ENCODE measurements at regions not wholly inside any gene's neighbourhood (a gene's known extent, or its start where the extent isn't known, plus 50 kb on each side); places are given as distances from the start of the nearest gene placed in this dataset.

DNA sequence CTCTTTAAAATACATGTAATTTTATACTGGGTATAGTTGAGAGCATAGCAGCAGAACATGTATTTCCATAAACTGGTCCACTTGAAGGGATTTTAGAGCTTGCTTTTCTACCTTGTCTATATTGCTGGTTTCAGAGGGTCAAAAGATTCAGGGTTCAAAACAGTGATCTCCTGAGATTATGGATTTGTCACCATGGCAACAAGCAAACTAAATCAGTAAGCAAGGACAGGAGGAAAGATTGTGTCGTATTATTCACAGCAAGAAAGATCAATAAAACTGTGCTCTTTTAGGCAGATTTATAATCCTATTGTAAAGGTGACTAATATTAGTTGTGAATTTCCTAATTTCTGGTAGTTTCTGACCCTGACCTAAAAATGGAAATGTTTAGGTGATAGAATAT, 496.4 kb downstream of the LMO7 start:
- Histone ChIP-seq H2AFZ (ENCODE audit: low read length) (no peak overlapping the region), H3K9me3 (ENCODE audit: control insufficient read depth, insufficient read depth, low read depth, low read length) (no peaks in the 10 kb centered on the region), H3K27ac (ENCODE audit: insufficient read depth, low read length) (no peak overlapping the region), H3K9ac (ENCODE audit: insufficient read depth, low read length) (no peak overlapping the region), H3K4me1 (ENCODE audit: control insufficient read depth, extremely low read depth, insufficient read depth, low read length) (no peaks in the 10 kb centered on the region), H3K27me3 (ENCODE audit: control insufficient read depth, insufficient read depth, low read length) (no peaks in the 10 kb centered on the region), H3K79me2 (ENCODE audit: control insufficient read depth, insufficient read depth, low read length) (no peaks in the 10 kb centered on the region), H3K4me3 (replicated peaks in 1 of 4; ENCODE audit: control extremely low read depth in 1 of 4, insufficient read depth in 1 of 4, low read depth in 3 of 4, low read length in 4 of 4) (no peak overlapping the region), H4K20me1 (ENCODE audit: control insufficient read depth, extremely low read depth, insufficient read depth, low read length) (no peaks in the 10 kb centered on the region), H3K36me3 (ENCODE audit: control insufficient read depth, insufficient read depth, low read length) (no peaks in the 10 kb centered on the region), H3K4me2 (ENCODE audit: extremely low read depth, insufficient read depth, low read length) (no peak overlapping the region)
- no peak for TF ChIP-seq EZH2 (IDR thresholded peaks at IDR 0.05; ENCODE audit: low read length, missing control alignments)
- TF ChIP-seq, protein P1, sequence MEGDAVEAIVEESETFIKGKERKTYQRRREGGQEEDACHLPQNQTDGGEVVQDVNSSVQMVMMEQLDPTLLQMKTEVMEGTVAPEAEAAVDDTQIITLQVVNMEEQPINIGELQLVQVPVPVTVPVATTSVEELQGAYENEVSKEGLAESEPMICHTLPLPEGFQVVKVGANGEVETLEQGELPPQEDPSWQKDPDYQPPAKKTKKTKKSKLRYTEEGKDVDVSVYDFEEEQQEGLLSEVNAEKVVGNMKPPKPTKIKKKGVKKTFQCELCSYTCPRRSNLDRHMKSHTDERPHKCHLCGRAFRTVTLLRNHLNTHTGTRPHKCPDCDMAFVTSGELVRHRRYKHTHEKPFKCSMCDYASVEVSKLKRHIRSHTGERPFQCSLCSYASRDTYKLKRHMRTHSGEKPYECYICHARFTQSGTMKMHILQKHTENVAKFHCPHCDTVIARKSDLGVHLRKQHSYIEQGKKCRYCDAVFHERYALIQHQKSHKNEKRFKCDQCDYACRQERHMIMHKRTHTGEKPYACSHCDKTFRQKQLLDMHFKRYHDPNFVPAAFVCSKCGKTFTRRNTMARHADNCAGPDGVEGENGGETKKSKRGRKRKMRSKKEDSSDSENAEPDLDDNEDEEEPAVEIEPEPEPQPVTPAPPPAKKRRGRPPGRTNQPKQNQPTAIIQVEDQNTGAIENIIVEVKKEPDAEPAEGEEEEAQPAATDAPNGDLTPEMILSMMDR (conservative IDR thresholded peaks at IDR 0.05 in 1 of 2, IDR thresholded peaks at IDR 0.05 in 1 of 2; ENCODE audit: low read depth in 1 of 2, low read length in 2 of 2) = no peak
- DNase-seq (ENCODE audit: low read depth in 2 of 2) = no peak

DNA sequence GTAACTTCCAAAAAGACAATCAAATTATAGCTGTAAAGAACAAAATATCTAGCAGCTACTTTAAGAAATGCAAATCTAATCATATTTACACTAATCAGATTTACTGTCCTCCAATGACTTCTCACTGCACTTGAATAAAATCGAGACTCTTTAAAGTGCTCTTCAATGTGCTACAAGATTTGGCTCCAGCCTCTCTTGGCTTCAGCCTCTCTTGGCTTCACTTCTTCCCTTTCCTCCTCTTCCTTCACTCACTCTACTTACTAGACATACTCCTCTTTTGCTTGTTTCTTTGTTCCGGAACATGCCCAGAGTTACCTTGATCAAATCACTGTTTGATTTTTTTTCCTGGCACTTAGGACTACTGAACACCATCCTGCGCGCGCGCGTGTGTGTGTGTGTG, 495.4 kb downstream of the LMO7 start:
- no peak overlapping the region for H3K27ac ChIP-seq (ENCODE audit: insufficient read depth, low read length)
- no peaks in the 10 kb centered on the region for H3K79me2 ChIP-seq (ENCODE audit: control insufficient read depth, insufficient read depth, low read length)
- no peak for DNase-seq (ENCODE audit: low read depth in 2 of 2)
- no peaks in the 10 kb centered on the region for H3K27me3 ChIP-seq (ENCODE audit: control insufficient read depth, insufficient read depth, low read length)
- no peak overlapping the region for H3K9ac ChIP-seq (ENCODE audit: insufficient read depth, low read length)
- no peak overlapping the region for H2AFZ ChIP-seq (ENCODE audit: low read length)
- TF ChIP-seq EZH2 (IDR thresholded peaks at IDR 0.05; ENCODE audit: low read length, missing control alignments) = no peak
- TF ChIP-seq, protein P1 (conservative IDR thresholded peaks at IDR 0.05 in 1 of 2, IDR thresholded peaks at IDR 0.05 in 1 of 2; ENCODE audit: low read depth in 1 of 2, low read length in 2 of 2) = no peak
- H3K4me3 ChIP-seq (replicated peaks in 1 of 4; ENCODE audit: control extremely low read depth in 1 of 4, insufficient read depth in 1 of 4, low read depth in 3 of 4, low read length in 4 of 4) = no peak overlapping the region
- no peaks in the 10 kb centered on the region for H3K36me3 ChIP-seq (ENCODE audit: control insufficient read depth, insufficient read depth, low read length)
- H3K9me3 ChIP-seq (ENCODE audit: control insufficient read depth, insufficient read depth, low read depth, low read length) = no peaks in the 10 kb centered on the region
- H4K20me1 ChIP-seq (ENCODE audit: control insufficient read depth, extremely low read depth, insufficient read depth, low read length) = no peaks in the 10 kb centered on the region
- H3K4me2 ChIP-seq (ENCODE audit: extremely low read depth, insufficient read depth, low read length) = no peak overlapping the region
- no peaks in the 10 kb centered on the region for H3K4me1 ChIP-seq (ENCODE audit: control insufficient read depth, extremely low read depth, insufficient read depth, low read length)

DNA sequence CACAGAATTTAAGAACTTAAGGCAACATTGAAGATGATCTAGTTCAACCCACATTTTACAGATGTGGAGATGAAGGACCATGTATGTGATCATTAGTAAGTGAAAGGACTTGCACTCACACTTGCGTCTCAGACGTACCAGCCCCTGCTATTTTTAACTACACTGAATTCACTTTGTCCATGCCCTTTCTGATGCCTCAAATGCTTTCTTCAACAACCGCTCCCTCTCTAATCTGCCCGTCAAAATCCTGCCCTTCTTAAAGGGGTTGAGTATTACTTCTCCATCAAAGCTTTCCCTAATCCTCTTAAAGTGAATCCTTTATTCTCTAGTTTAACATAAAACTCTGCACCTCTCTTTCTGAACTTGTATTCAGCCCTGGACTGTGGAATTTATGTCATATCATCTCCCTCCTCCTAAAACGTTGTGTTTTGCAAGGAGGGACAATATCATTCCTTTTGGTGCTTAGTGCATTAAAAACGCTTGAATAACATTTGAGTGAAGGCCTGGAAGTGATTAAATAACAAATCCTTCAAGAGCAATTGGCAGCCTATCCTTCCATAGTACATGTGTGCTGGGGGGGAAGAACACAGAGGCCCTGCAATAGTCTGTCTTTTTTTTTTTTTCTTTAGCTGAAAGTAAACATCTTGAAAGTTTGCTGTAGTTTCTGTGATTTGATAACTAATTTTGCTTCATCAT, 493.3 kb downstream of the LMO7 start:
- no peak for DNase-seq (ENCODE audit: low read depth in 2 of 2)
- Histone ChIP-seq H3K4me3 (replicated peaks in 1 of 4; ENCODE audit: control extremely low read depth in 1 of 4, insufficient read depth in 1 of 4, low read depth in 3 of 4, low read length in 4 of 4) (no peak overlapping the region), H3K79me2 (ENCODE audit: control insufficient read depth, insufficient read depth, low read length) (no peaks in the 10 kb centered on the region), H3K4me1 (ENCODE audit: control insufficient read depth, extremely low read depth, insufficient read depth, low read length) (no peaks in the 10 kb centered on the region), H3K27me3 (ENCODE audit: control insufficient read depth, insufficient read depth, low read length) (no peaks in the 10 kb centered on the region), H4K20me1 (ENCODE audit: control insufficient read depth, extremely low read depth, insufficient read depth, low read length) (no peaks in the 10 kb centered on the region), H3K9ac (ENCODE audit: insufficient read depth, low read length) (no peak overlapping the region), H2AFZ (ENCODE audit: low read length) (no peak overlapping the region), H3K4me2 (ENCODE audit: extremely low read depth, insufficient read depth, low read length) (no peak overlapping the region), H3K36me3 (ENCODE audit: control insufficient read depth, insufficient read depth, low read length) (no peaks in the 10 kb centered on the region), H3K27ac (ENCODE audit: insufficient read depth, low read length) (no peak overlapping the region), H3K9me3 (ENCODE audit: control insufficient read depth, insufficient read depth, low read depth, low read length) (no peaks in the 10 kb centered on the region)
- no peak for TF ChIP-seq EZH2 (IDR thresholded peaks at IDR 0.05; ENCODE audit: low read length, missing control alignments)
- TF ChIP-seq, protein P1 (conservative IDR thresholded peaks at IDR 0.05 in 1 of 2, IDR thresholded peaks at IDR 0.05 in 1 of 2; ENCODE audit: low read depth in 1 of 2, low read length in 2 of 2) = no peak

Data from fibroblast of lung (primary cell).